Smooth muscle cell (in vitro differentiated cells): ENCODE measurements at regions not wholly inside any gene's neighbourhood (a gene's known extent, or its start where the extent isn't known, plus 50 kb on each side); places are given as distances from the start of the nearest gene placed in this dataset.

ENCODE experiments used
- DNase-seq: peaks from one replicate; lab custom pipeline; 2025; ENCODE audit not compliant: unreplicated experiment; lab: John Stamatoyannopoulos, UW
- H2AFZ ChIP-seq: fragments of 200-600 bp; sonication (generic); 2 replicates; pipeline ENCODE4 v1.6.0; 2016; ENCODE audit warnings: antibody characterized with exemption, low read depth, mild to moderate bottlenecking
- H3F3A ChIP-seq: fragments of 200-600 bp; sonication (generic); 2 replicates; pipeline ENCODE4 v1.6.0; 2017; ENCODE audit warnings: antibody characterized with exemption, low read depth
- H3K27ac ChIP-seq: fragments of 200-600 bp; sonication (generic); 2 replicates; pipeline ENCODE4 v1.5.1; 2016; ENCODE audit warnings: low read depth, mild to moderate bottlenecking
- H3K27me3 ChIP-seq: fragments of 200-600 bp; sonication (generic); 2 replicates; pipeline ENCODE4 v1.6.1; 2016; ENCODE audit warnings: low read depth, mild to moderate bottlenecking
- H3K36me3 ChIP-seq: fragments of 200-600 bp; sonication (generic); 2 replicates; pipeline ENCODE4 v1.5.1; 2016; ENCODE audit warnings: low read depth
- H3K4me1 ChIP-seq: fragments of 200-600 bp; sonication (generic); 2 replicates; pipeline ENCODE4 v1.5.1; 2016; ENCODE audit warnings: low read depth
- H3K4me2 ChIP-seq: fragments of 200-600 bp; sonication (generic); 2 replicates; pipeline ENCODE4 v1.6.0; 2016; ENCODE audit warnings: mild to moderate bottlenecking
- H3K4me3 ChIP-seq: fragments of 200-600 bp; sonication (generic); 2 replicates; pipeline ENCODE4 v1.5.1; 2016; ENCODE audit warnings: mild to moderate bottlenecking
- H3K79me2 ChIP-seq: fragments of 200-600 bp; sonication (generic); 2 replicates; pipeline ENCODE4 v1.6.0; 2016; ENCODE audit warnings: low read depth, mild to moderate bottlenecking
- H3K9ac ChIP-seq: fragments of 200-600 bp; sonication (generic); 2 replicates; pipeline ENCODE4 v1.6.0; 2016; ENCODE audit warnings: low read depth
- H3K9me3 ChIP-seq: fragments of 200-600 bp; sonication (generic); replicated peaks from 2 replicates; pipeline ENCODE4 v1.5.1; 2016; ENCODE audit warnings: low read depth
- H4K20me1 ChIP-seq: fragments of 200-600 bp; sonication (generic); 2 replicates; pipeline ENCODE4 v1.6.0; 2016; ENCODE audit warnings: low read depth
- CTCF ChIP-seq: fragments of 200-600 bp; sonication (generic); IDR thresholded peaks from 2 replicates; pipeline ENCODE4 v1.5.1; 2017; ENCODE audit warnings: borderline replicate concordance, mild to moderate bottlenecking, antibody characterized with exemption; ENCODE audit not compliant: insufficient read depth, poor library complexity, severe bottlenecking
- WGBS: methylation state at CpG from one replicate; pipeline ENCODE4 v1.1.7; 2016; ENCODE audit warnings: low lambda C conversion rate; 5-methylcytosine and 5-hydroxymethylcytosine counted together

- Histone ChIP-seq H4K20me1 (no peaks in the 10 kb centered on the region), H3K4me2 (no peak overlapping the region), H3K9ac (no peak overlapping the region), H3K9me3 (no peaks in the 10 kb centered on the region), H3K4me3 (no peak overlapping the region), H3K27me3 (no peaks in the 10 kb centered on the region), H3F3A (no peaks in the 10 kb centered on the region), H2AFZ (no peak overlapping the region), H3K4me1 (no peaks in the 10 kb centered on the region), H3K27ac (no peak overlapping the region), H3K79me2 (no peaks in the 10 kb centered on the region), H3K36me3 (no peaks in the 10 kb centered on the region)
- 86% methylated on average over 9 of the region's 9 CpGs for WGBS
- no peak for TF ChIP-seq CTCF
- no peak for DNase-seq
These were observed 124.0 kb downstream of the PROX1 start for GRCh38 chr1:214111796-214112195.

GRCh38 chr1:214116258-214116657 lies 128.5 kb downstream of the PROX1 start:
- Histone ChIP-seq H3K27ac (no peak overlapping the region), H3K79me2 (no peaks in the 10 kb centered on the region), H2AFZ (no peak overlapping the region), H3K36me3 (no peaks in the 10 kb centered on the region), H3K4me2 (no peak overlapping the region), H3K4me1 (no peaks in the 10 kb centered on the region), H3K9me3 (peaks cover 7% of the 10 kb centered on the region), H4K20me1 (no peaks in the 10 kb centered on the region), H3F3A (no peaks in the 10 kb centered on the region), H3K4me3 (no peak overlapping the region), H3K9ac (no peak overlapping the region), H3K27me3 (no peaks in the 10 kb centered on the region)
- WGBS = 74% methylated on average over 3 of the region's 3 CpGs
- no peak for TF ChIP-seq CTCF
- no peak for DNase-seq

GRCh38 chr1:214117780-214118179 lies 130.0 kb downstream of the PROX1 start:
- H2AFZ ChIP-seq = no peak overlapping the region
- no peaks in the 10 kb centered on the region for H3K27me3 ChIP-seq
- DNase-seq = no peak
- peaks cover 7% of the 10 kb centered on the region for H3K9me3 ChIP-seq
- no peak overlapping the region for H3K4me3 ChIP-seq
- no peaks in the 10 kb centered on the region for H3K4me1 ChIP-seq
- H3K79me2 ChIP-seq = no peaks in the 10 kb centered on the region
- peaks cover 9% of the 10 kb centered on the region for H3F3A ChIP-seq
- H3K9ac ChIP-seq = no peak overlapping the region
- H3K27ac ChIP-seq = no peak overlapping the region
- H4K20me1 ChIP-seq = no peaks in the 10 kb centered on the region
- WGBS = 95% methylated on average over 2 of the region's 2 CpGs
- H3K36me3 ChIP-seq = no peaks in the 10 kb centered on the region
- H3K4me2 ChIP-seq = no peak overlapping the region
- TF ChIP-seq CTCF = no peak

- WGBS = 68% methylated on average over 4 of the region's 4 CpGs
- no peak overlapping the region for H3K4me2 ChIP-seq
- no peak overlapping the region for H3K27ac ChIP-seq
- H3K9ac ChIP-seq = no peak overlapping the region
- H3K79me2 ChIP-seq = no peaks in the 10 kb centered on the region
- H3K4me3 ChIP-seq = no peak overlapping the region
- no peak for TF ChIP-seq CTCF
- peaks cover 7% of the 10 kb centered on the region for H3K9me3 ChIP-seq
- H2AFZ ChIP-seq = no peak overlapping the region
- no peaks in the 10 kb centered on the region for H3K36me3 ChIP-seq
- no peaks in the 10 kb centered on the region for H4K20me1 ChIP-seq
- H3K27me3 ChIP-seq = no peaks in the 10 kb centered on the region
- H3K4me1 ChIP-seq = peaks cover 7% of the 10 kb centered on the region
- H3F3A ChIP-seq = peaks cover 17% of the 10 kb centered on the region
- no peak for DNase-seq
These were observed 132.4 kb downstream of the PROX1 start for GRCh38 chr1:214120191-214120590.
